ENCODE measurements at regions not wholly inside any gene's neighbourhood (a gene's known extent, or its start where the extent isn't known, plus 50 kb on each side); places are given as distances from the start of the nearest gene placed in this dataset.

DNA sequence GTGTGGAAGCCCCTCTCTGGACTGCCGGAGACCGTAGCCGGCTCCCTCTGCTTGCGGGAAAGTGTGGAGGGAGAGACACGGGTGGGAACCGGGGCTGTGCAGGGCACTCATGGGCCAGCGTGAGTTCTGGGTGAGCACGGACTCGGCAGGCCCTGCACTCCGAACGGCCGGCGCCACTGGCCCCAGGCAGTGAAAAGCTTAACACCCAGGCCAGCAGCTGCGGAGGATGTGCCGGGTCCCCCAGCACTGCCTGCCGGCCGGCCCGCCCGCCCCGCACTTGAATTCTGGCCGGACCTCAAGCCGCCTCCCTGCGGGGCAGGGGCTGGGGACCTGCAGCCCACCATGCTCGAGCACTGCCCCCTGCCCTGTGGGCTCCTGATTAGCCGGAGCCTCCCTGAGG, 147.0 kb downstream of the FGF9 start:
- H3K4me3 ChIP-seq (ENCODE audit: low read length), result no peak overlapping the region
- H3K9ac ChIP-seq (ENCODE audit: low read depth, low read length), result no peak overlapping the region
- H3K27ac ChIP-seq (ENCODE audit: low read depth, low read length), result no peak overlapping the region
- no peaks in the 10 kb centered on the region for H3K36me3 ChIP-seq (ENCODE audit: insufficient read depth, low read length)
- H3K27me3 ChIP-seq (ENCODE audit: insufficient read depth, low read length), result no peaks in the 10 kb centered on the region
- WGBS, result 96% methylated on average over 25 of the region's 25 CpGs
- peaks cover 4% of the 10 kb centered on the region; the same call in 1 of the 2 replicates for H3K9me3 ChIP-seq (ENCODE audit: insufficient read depth, low read depth, low read length)
- H3K4me1 ChIP-seq (ENCODE audit: insufficient read depth, low read length), result no peaks in the 10 kb centered on the region

DNA sequence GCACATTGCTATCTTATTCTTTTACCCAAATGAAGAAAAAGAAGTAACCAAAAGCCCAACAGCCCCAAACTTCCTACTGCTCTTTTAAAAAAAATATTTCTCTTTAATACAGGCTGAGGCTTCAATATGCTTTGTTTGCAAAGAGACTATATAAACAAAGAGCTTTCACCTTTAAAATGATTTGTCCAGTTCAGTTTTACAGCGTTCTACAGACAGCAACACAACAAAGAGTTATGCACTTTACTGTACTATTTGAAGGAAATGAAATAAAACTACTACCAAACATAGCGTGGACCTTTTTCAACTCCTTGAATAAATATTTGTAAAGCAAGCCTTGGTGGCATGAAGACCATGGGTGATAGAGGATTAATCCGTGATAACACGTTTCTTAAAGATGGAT, 151.2 kb downstream of the FGF9 start:
- H3K9ac ChIP-seq (ENCODE audit: low read depth, low read length), result no peak overlapping the region
- no peak overlapping the region for H3K27ac ChIP-seq (ENCODE audit: low read depth, low read length)
- peaks cover 4% of the 10 kb centered on the region; the same call in 1 of the 2 replicates for H3K9me3 ChIP-seq (ENCODE audit: insufficient read depth, low read depth, low read length)
- WGBS, result 97% methylated on average over 3 of the region's 4 CpGs
- no peaks in the 10 kb centered on the region for H3K27me3 ChIP-seq (ENCODE audit: insufficient read depth, low read length)
- no peaks in the 10 kb centered on the region for H3K36me3 ChIP-seq (ENCODE audit: insufficient read depth, low read length)
- no peak overlapping the region for H3K4me3 ChIP-seq (ENCODE audit: low read length)
- H3K4me1 ChIP-seq (ENCODE audit: insufficient read depth, low read length), result no peaks in the 10 kb centered on the region

- Histone ChIP-seq H3K9ac (ENCODE audit: low read depth, low read length) (no peak overlapping the region), H3K27me3 (ENCODE audit: insufficient read depth, low read length) (no peaks in the 10 kb centered on the region), H3K36me3 (ENCODE audit: insufficient read depth, low read length) (no peaks in the 10 kb centered on the region), H3K4me3 (ENCODE audit: low read length) (no peak overlapping the region), H3K4me1 (ENCODE audit: insufficient read depth, low read length) (no peaks in the 10 kb centered on the region), H3K27ac (ENCODE audit: low read depth, low read length) (no peak overlapping the region), H3K9me3 (ENCODE audit: insufficient read depth, low read depth, low read length) (no peaks in the 10 kb centered on the region)
- WGBS, result 95% methylated on average over 6 of the region's 6 CpGs
Measured at GRCh38 chr13:21823416-21823815, 152.5 kb downstream of the FGF9 start.

GRCh38 chr13:21823949-21824348, 153.1 kb downstream of the FGF9 start:
- H3K9ac ChIP-seq (ENCODE audit: low read depth, low read length), result no peak overlapping the region
- H3K4me1 ChIP-seq (ENCODE audit: insufficient read depth, low read length), result no peaks in the 10 kb centered on the region
- H3K4me3 ChIP-seq (ENCODE audit: low read length), result no peak overlapping the region
- H3K9me3 ChIP-seq (ENCODE audit: insufficient read depth, low read depth, low read length), result no peaks in the 10 kb centered on the region
- no peaks in the 10 kb centered on the region for H3K27me3 ChIP-seq (ENCODE audit: insufficient read depth, low read length)
- H3K27ac ChIP-seq (ENCODE audit: low read depth, low read length), result no peak overlapping the region
- WGBS, result 96% methylated on average over 1 of the region's 1 CpG
- no peaks in the 10 kb centered on the region for H3K36me3 ChIP-seq (ENCODE audit: insufficient read depth, low read length)

GRCh38 chr13:21825186-21825585, 154.3 kb downstream of the FGF9 start:
- no peaks in the 10 kb centered on the region for H3K36me3 ChIP-seq (ENCODE audit: insufficient read depth, low read length)
- H3K9me3 ChIP-seq (ENCODE audit: insufficient read depth, low read depth, low read length), result no peaks in the 10 kb centered on the region
- no peaks in the 10 kb centered on the region for H3K27me3 ChIP-seq (ENCODE audit: insufficient read depth, low read length)
- no peaks in the 10 kb centered on the region for H3K4me1 ChIP-seq (ENCODE audit: insufficient read depth, low read length)
- H3K4me3 ChIP-seq (ENCODE audit: low read length), result no peak overlapping the region
- no peak overlapping the region for H3K9ac ChIP-seq (ENCODE audit: low read depth, low read length)
- no peak overlapping the region for H3K27ac ChIP-seq (ENCODE audit: low read depth, low read length)
- WGBS, result 91% methylated on average over 6 of the region's 6 CpGs

- H3K4me3 ChIP-seq (ENCODE audit: low read length), result no peak overlapping the region
- no peaks in the 10 kb centered on the region for H3K9me3 ChIP-seq (ENCODE audit: insufficient read depth, low read depth, low read length)
- H3K9ac ChIP-seq (ENCODE audit: low read depth, low read length), result no peak overlapping the region
- H3K27ac ChIP-seq (ENCODE audit: low read depth, low read length), result no peak overlapping the region
- H3K27me3 ChIP-seq (ENCODE audit: insufficient read depth, low read length), result no peaks in the 10 kb centered on the region
- H3K4me1 ChIP-seq (ENCODE audit: insufficient read depth, low read length), result no peaks in the 10 kb centered on the region
- H3K36me3 ChIP-seq (ENCODE audit: insufficient read depth, low read length), result no peaks in the 10 kb centered on the region
- 80% methylated on average over 2 of the region's 2 CpGs for WGBS
Measured at GRCh38 chr13:21825801-21826200, 154.9 kb downstream of the FGF9 start.

DNA sequence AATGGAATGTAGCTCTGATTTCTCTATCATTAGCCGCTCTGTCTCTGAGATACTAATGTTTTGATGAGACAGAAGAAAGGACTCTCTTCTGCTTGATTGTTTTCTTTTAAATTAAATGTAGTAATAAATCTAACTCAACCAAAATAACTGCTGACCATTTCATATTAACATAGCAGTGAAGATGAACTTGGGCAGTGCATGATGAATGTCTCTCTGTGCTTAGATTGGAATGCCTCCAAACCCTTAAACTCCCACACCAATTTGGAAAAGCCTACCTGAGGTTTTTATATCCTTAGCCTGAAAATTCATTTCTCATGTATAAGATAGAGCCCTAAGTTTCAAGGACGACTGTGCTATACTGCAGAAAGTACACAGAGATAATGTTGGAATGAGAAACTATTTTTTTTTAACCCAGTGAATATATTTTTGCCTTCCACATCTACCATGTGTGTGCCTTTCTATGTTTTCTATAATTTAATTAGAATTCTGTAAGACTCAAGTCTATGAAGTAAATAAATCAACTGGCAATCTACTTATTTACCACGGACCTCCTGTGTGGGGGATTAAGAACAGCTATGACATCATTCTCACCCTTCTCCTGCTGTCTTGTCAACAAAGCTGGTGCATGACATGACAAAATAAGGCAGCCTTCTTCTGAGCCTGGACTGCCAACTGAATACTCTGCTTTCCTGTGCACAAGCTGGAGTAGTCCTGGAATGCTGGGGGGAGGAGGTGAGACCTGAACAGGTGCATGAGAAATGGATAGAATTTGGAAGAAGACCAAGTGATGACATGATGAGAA, 155.5 kb downstream of the FGF9 start:
- Histone ChIP-seq H3K36me3 (ENCODE audit: insufficient read depth, low read length) (no peaks in the 10 kb centered on the region), H3K27me3 (ENCODE audit: insufficient read depth, low read length) (no peaks in the 10 kb centered on the region), H3K4me3 (ENCODE audit: low read length) (no peak overlapping the region), H3K4me1 (ENCODE audit: insufficient read depth, low read length) (no peaks in the 10 kb centered on the region), H3K9ac (ENCODE audit: low read depth, low read length) (no peak overlapping the region), H3K27ac (ENCODE audit: low read depth, low read length) (no peak overlapping the region), H3K9me3 (ENCODE audit: insufficient read depth, low read depth, low read length) (no peaks in the 10 kb centered on the region)
- 83% methylated on average over 2 of the region's 3 CpGs for WGBS

- H3K9me3 ChIP-seq (ENCODE audit: insufficient read depth, low read depth, low read length), result 0 out of 2 replicates have a peak, but pooled peaks cover 4% of the 10 kb centered on the region
- no peaks in the 10 kb centered on the region for H3K4me1 ChIP-seq (ENCODE audit: insufficient read depth, low read length)
- WGBS, result 96% methylated on average over 13 of the region's 13 CpGs
- no peaks in the 10 kb centered on the region for H3K27me3 ChIP-seq (ENCODE audit: insufficient read depth, low read length)
- H3K9ac ChIP-seq (ENCODE audit: low read depth, low read length), result no peak overlapping the region
- H3K27ac ChIP-seq (ENCODE audit: low read depth, low read length), result no peak overlapping the region
- H3K4me3 ChIP-seq (ENCODE audit: low read length), result no peak overlapping the region
- no peaks in the 10 kb centered on the region for H3K36me3 ChIP-seq (ENCODE audit: insufficient read depth, low read length)
Measured at GRCh38 chr13:21831654-21832324, 160.9 kb downstream of the FGF9 start.

DNA sequence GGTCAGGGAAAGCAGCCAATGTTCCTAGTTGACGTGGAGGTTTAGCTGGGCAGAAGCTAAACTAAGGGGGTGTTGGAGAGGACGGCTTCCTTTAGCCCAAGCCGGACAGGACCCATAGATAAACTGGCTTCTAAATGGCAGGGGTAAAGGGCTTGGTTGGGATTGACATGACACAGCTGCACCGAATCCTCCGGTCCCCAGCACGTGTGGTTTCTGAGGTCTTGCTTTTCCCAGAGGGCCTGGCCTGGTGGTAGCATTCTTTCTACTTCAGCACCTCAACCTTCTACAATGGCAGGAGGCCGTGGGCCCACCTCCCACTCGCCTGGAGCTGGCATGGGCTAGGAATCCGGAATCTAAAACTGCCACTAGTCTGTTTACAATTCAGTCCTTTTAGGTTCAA, 163.0 kb downstream of the FGF9 start:
- H3K9me3 ChIP-seq (ENCODE audit: insufficient read depth, low read depth, low read length), result 0 out of 2 replicates have a peak, but pooled peaks cover 4% of the 10 kb centered on the region
- H3K27ac ChIP-seq (ENCODE audit: low read depth, low read length), result no peak overlapping the region
- WGBS, result 93% methylated on average over 9 of the region's 9 CpGs
- H3K9ac ChIP-seq (ENCODE audit: low read depth, low read length), result no peak overlapping the region
- H3K36me3 ChIP-seq (ENCODE audit: insufficient read depth, low read length), result no peaks in the 10 kb centered on the region
- no peaks in the 10 kb centered on the region for H3K27me3 ChIP-seq (ENCODE audit: insufficient read depth, low read length)
- no peak overlapping the region for H3K4me3 ChIP-seq (ENCODE audit: low read length)
- H3K4me1 ChIP-seq (ENCODE audit: insufficient read depth, low read length), result 0 out of 2 replicates have a peak, but pooled peaks cover 9% of the 10 kb centered on the region

GRCh38 chr13:21834521-21834920, 163.6 kb downstream of the FGF9 start:
- Histone ChIP-seq H3K9me3 (ENCODE audit: insufficient read depth, low read depth, low read length) (0 out of 2 replicates have a peak, but pooled peaks cover 4% of the 10 kb centered on the region), H3K9ac (ENCODE audit: low read depth, low read length) (no peak overlapping the region), H3K36me3 (ENCODE audit: insufficient read depth, low read length) (no peaks in the 10 kb centered on the region), H3K27ac (ENCODE audit: low read depth, low read length) (no peak overlapping the region), H3K27me3 (ENCODE audit: insufficient read depth, low read length) (no peaks in the 10 kb centered on the region), H3K4me3 (ENCODE audit: low read length) (no peak overlapping the region), H3K4me1 (ENCODE audit: insufficient read depth, low read length) (0 out of 2 replicates have a peak, but pooled peaks cover 9% of the 10 kb centered on the region)
- WGBS, result 88% methylated on average over 6 of the region's 6 CpGs

DNA sequence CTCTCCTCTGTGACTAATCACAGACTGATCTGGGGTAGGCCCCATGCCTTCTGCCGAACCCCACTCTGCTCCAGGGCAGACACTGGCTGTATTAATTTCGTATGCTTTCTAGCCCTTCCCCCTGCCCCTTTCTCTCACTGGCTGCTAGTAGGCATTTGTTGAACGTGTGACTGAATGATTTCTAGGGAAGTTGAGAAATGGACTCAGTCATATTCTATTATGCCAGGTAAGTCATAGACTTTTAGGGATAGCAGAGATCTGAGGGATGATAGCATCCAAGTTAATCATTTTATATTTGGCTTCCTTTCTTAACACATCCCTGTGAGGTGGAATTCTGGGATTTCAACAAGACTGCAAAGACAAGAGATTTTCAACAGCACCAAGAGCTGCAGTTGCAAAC, 166.4 kb downstream of the FGF9 start:
- Histone ChIP-seq H3K36me3 (ENCODE audit: insufficient read depth, low read length) (no peaks in the 10 kb centered on the region), H3K27ac (ENCODE audit: low read depth, low read length) (no peak overlapping the region), H3K4me3 (ENCODE audit: low read length) (no peak overlapping the region), H3K4me1 (ENCODE audit: insufficient read depth, low read length) (0 out of 2 replicates have a peak, but pooled peaks cover 13% of the 10 kb centered on the region), H3K9me3 (ENCODE audit: insufficient read depth, low read depth, low read length) (0 out of 2 replicates have a peak, but pooled peaks cover 4% of the 10 kb centered on the region), H3K9ac (ENCODE audit: low read depth, low read length) (no peak overlapping the region), H3K27me3 (ENCODE audit: insufficient read depth, low read length) (no peaks in the 10 kb centered on the region)
- WGBS, result 95% methylated on average over 3 of the region's 3 CpGs
